HG03135 (cell line): ENCODE measurements at regions not wholly inside any gene's neighbourhood (a gene's known extent, or its start where the extent isn't known, plus 50 kb on each side); places are given as distances from the start of the nearest gene placed in this dataset.
"Not testable (repeated sequence)": the region's sequence is repeated elsewhere in the genome, so short reads cannot be mapped to it uniquely, and the experiment has no call there.

Experiments used
- ATAC-seq: cut with Tn5 transposase; IDR thresholded peaks from one replicate; pipeline ENCODE4 v1.9.1; 2021; ENCODE audit warnings: mild to moderate bottlenecking, moderate library complexity; ENCODE audit not compliant: unreplicated experiment

GRCh38 chr2:13158466-13158865, 441.7 kb downstream of the TRIB2 start:
- ATAC-seq = no peak

GRCh38 chr2:13180729-13181128, 464.0 kb downstream of the TRIB2 start:
- ATAC-seq = no peak

GRCh38 chr2:13193075-13193474, 476.3 kb downstream of the TRIB2 start:
- peak; percentile 95 for ATAC-seq

GRCh38 chr2:13193900-13194299, 477.2 kb downstream of the TRIB2 start:
- peak; percentile 71 for ATAC-seq

GRCh38 chr2:13195270-13195669, 478.5 kb downstream of the TRIB2 start:
- no peak for ATAC-seq

- no peak for ATAC-seq
Observed at GRCh38 chr2:13197248-13197647, 480.5 kb downstream of the TRIB2 start.

GRCh38 chr2:13201924-13202323, 485.2 kb downstream of the TRIB2 start:
- no peak for ATAC-seq

- ATAC-seq = no peak
Observed at GRCh38 chr2:13212115-13212514, 495.4 kb downstream of the TRIB2 start.

GRCh38 chr2:13218205-13218604, 501.5 kb downstream of the TRIB2 start:
- ATAC-seq = no peak

GRCh38 chr2:13227578-13227977, 510.8 kb downstream of the TRIB2 start:
- ATAC-seq = no peak

GRCh38 chr2:13230221-13230620, 513.5 kb downstream of the TRIB2 start:
- no peak for ATAC-seq

GRCh38 chr2:13240061-13240460, 523.3 kb downstream of the TRIB2 start:
- peak; percentile 52 for ATAC-seq

GRCh38 chr2:13240789-13241487, 524.2 kb downstream of the TRIB2 start:
- peak; percentile 65 for ATAC-seq

GRCh38 chr2:13252615-13253014, 535.9 kb downstream of the TRIB2 start:
- ATAC-seq = no peak

GRCh38 chr2:13255485-13255884, 538.7 kb downstream of the TRIB2 start:
- no peak for ATAC-seq

GRCh38 chr2:13260402-13260801, 543.7 kb downstream of the TRIB2 start:
- ATAC-seq = no peak

- ATAC-seq = no peak
Observed at GRCh38 chr2:13266166-13266565, 549.4 kb downstream of the TRIB2 start.

GRCh38 chr2:13284688-13285087, 568.0 kb downstream of the TRIB2 start:
- ATAC-seq = no peak

- no peak for ATAC-seq
Observed at GRCh38 chr2:13289310-13289709, 572.6 kb downstream of the TRIB2 start.

GRCh38 chr2:13308478-13308805, 591.7 kb downstream of the TRIB2 start:
- not testable (repeated sequence) for ATAC-seq

- no peak for ATAC-seq
Observed at GRCh38 chr2:13308989-13309388, 592.3 kb downstream of the TRIB2 start.

GRCh38 chr2:13332060-13332459, 615.3 kb downstream of the TRIB2 start:
- no peak for ATAC-seq

- not testable (repeated sequence) for ATAC-seq
Observed at GRCh38 chr2:13334071-13334470, 617.3 kb downstream of the TRIB2 start.
